Liver (tissue), 8 donors: ENCODE measurements at regions not wholly inside any gene's neighbourhood (a gene's known extent, or its start where the extent isn't known, plus 50 kb on each side); places are given as distances from the start of the nearest gene placed in this dataset.

Source experiments
- DNase-seq: peaks from one replicate; pipeline ENCODE4 v3.0.0-alpha.2; 2017; ENCODE audit warnings: low spot score
- H3K27ac ChIP-seq, 2 donors: one replicate each; pipeline ENCODE4 v1.7.0; 2013; ENCODE audit warnings: inconsistent platforms in 2 of 2, low read length in 2 of 2, control low read depth in 1 of 2, low read depth in 1 of 2, mild to moderate bottlenecking in 1 of 2
- H3K27me3 ChIP-seq, 4 donors: one replicate each; pipeline versions ENCODE4 v1.6.1 to v1.7.0; 2013; ENCODE audit warnings: low read length in 3 of 4, inconsistent platforms in 1 of 4, mild to moderate bottlenecking in 1 of 4, moderate library complexity in 1 of 4; ENCODE audit not compliant: control insufficient read depth in 4 of 4, insufficient read depth in 4 of 4
- H3K36me3 ChIP-seq, 4 donors: one replicate each; pipeline versions ENCODE4 v1.6.1 to v1.7.0; 2013; ENCODE audit warnings: low read length in 3 of 4, mild to moderate bottlenecking in 3 of 4, low read depth in 1 of 4, moderate library complexity in 1 of 4; ENCODE audit not compliant: control insufficient read depth in 4 of 4, insufficient read depth in 3 of 4
- H3K4me1 ChIP-seq, 4 donors: one replicate each; pipeline versions ENCODE4 v1.6.1 to v1.7.0; 2013; ENCODE audit warnings: low read length in 3 of 4, mild to moderate bottlenecking in 3 of 4, moderate library complexity in 1 of 4; ENCODE audit not compliant: control insufficient read depth in 4 of 4, insufficient read depth in 4 of 4
- H3K4me3 ChIP-seq, 3 donors: one replicate each; pipeline versions ENCODE4 v1.6.1 to v1.7.0; 2013; ENCODE audit warnings: low read length in 3 of 3, control low read depth in 1 of 3, low read depth in 1 of 3, mild to moderate bottlenecking in 1 of 3
- H3K9ac ChIP-seq, 2 donors: one replicate each; pipeline ENCODE4 v1.7.0; 2013; ENCODE audit warnings: low read length in 2 of 2, mild to moderate bottlenecking in 2 of 2, moderate library complexity in 2 of 2, control low read depth in 1 of 2, low read depth in 1 of 2
- H3K9me3 ChIP-seq, 4 donors: one replicate each; pipeline versions ENCODE4 v1.6.1 to v1.7.0; 2013; ENCODE audit warnings: low read length in 3 of 4; ENCODE audit not compliant: control insufficient read depth in 4 of 4
- CTCF ChIP-seq: fragments of 150-350 bp; IDR thresholded peaks from 2 replicates; pipeline ENCODE4 v1.5.1; 2017; ENCODE audit warnings: improper control_type of control experiment, low read depth, low read length; ENCODE audit not compliant: missing input control
- EGR1 ChIP-seq, 2 donors: IDR thresholded peaks; 2 replicates each; pipeline ENCODE4 v1.6.1; 2016 to 2018; ENCODE audit warnings: antibody characterized with exemption in 2 of 2, low read depth in 2 of 2
- FOXA1 ChIP-seq: IDR thresholded peaks from 2 replicates; pipeline ENCODE4 v1.6.1; 2016; ENCODE audit warnings: antibody characterized with exemption
- FOXA2 ChIP-seq: IDR thresholded peaks from 2 replicates; pipeline ENCODE4 v1.6.1; 2016; ENCODE audit warnings: antibody characterized with exemption
- GABPA ChIP-seq, 2 donors: IDR thresholded peaks in 1 of 2; conservative IDR thresholded peaks in 1 of 2; 2 replicates each; pipeline ENCODE4 v1.6.1; 2016; ENCODE audit warnings: antibody characterized with exemption in 2 of 2, mild to moderate bottlenecking in 1 of 2, moderate library complexity in 1 of 2
- HNF4A ChIP-seq, 2 donors: conservative IDR thresholded peaks; 2 replicates each; pipeline ENCODE4 v1.6.1; 2016; ENCODE audit warnings: antibody characterized with exemption in 2 of 2, mild to moderate bottlenecking in 2 of 2
- HNF4G ChIP-seq: IDR thresholded peaks from 2 replicates; pipeline ENCODE4 v1.6.1; 2016; ENCODE audit warnings: antibody characterized with exemption
- MAX ChIP-seq: IDR thresholded peaks from 2 replicates; pipeline ENCODE4 v1.6.1; 2016; ENCODE audit warnings: antibody characterized with exemption
- NR2F2 ChIP-seq: IDR thresholded peaks from 2 replicates; pipeline ENCODE4 v1.6.1; 2016; ENCODE audit warnings: antibody characterized with exemption
- RAD21 ChIP-seq, 2 donors: IDR thresholded peaks; 2 replicates each; pipeline ENCODE4 v1.6.1; 2016; ENCODE audit warnings: antibody characterized with exemption in 2 of 2, mild to moderate bottlenecking in 2 of 2
- REST ChIP-seq: IDR thresholded peaks from 2 replicates; pipeline ENCODE4 v1.6.1; 2016; ENCODE audit warnings: antibody characterized with exemption, mild to moderate bottlenecking
- RXRA ChIP-seq, 2 donors: IDR thresholded peaks; 2 replicates each; pipeline ENCODE4 v1.6.1; 2017 to 2018; ENCODE audit warnings: antibody characterized with exemption in 2 of 2, mild to moderate bottlenecking in 1 of 2
- SP1 ChIP-seq: IDR thresholded peaks from 2 replicates; pipeline ENCODE4 v1.6.1; 2018; ENCODE audit warnings: antibody characterized with exemption, mild to moderate bottlenecking
- TAF1 ChIP-seq: conservative IDR thresholded peaks from 2 replicates; pipeline ENCODE4 v1.6.1; 2016; ENCODE audit warnings: antibody characterized with exemption, mild to moderate bottlenecking
- WGBS: extraction: QIAGEN DNeasy Blood & Tissue Kit; methylation state at CpG from one replicate; pipeline ENCODE4 v1.1.7; 2013; 5-methylcytosine and 5-hydroxymethylcytosine counted together
- donor health status: healthy.
- donor health status: healthy.
- donor health status: healthy.
- donor health status: healthy.
- donor health status: healthy.

GRCh38 chr3:21927261-21927660 is 176.3 kb upstream of the ZNF385D start:
- H3K4me3 ChIP-seq = no peak overlapping the region
- H3K36me3 ChIP-seq = no peaks in the 10 kb centered on the region
- H3K27me3 ChIP-seq = no peaks in the 10 kb centered on the region
- no peaks in the 10 kb centered on the region for H3K9me3 ChIP-seq
- H3K4me1 ChIP-seq = no peaks in the 10 kb centered on the region
- WGBS = 30% methylated on average over 3 of the region's 3 CpGs
- DNase-seq = no peak
- H3K27ac ChIP-seq = no peak overlapping the region
- no peak overlapping the region for H3K9ac ChIP-seq
- no peak for TF ChIP-seq RXRA (IDR thresholded peaks at IDR 0.05)
- no peak for TF ChIP-seq HNF4G
- TF ChIP-seq HNF4A (conservative IDR thresholded peaks at IDR 0.05) = no peak
- TF ChIP-seq MAX = no peak
- no peak for TF ChIP-seq FOXA1
- no peak for TF ChIP-seq NR2F2
- TF ChIP-seq TAF1 = no peak
- no peak for TF ChIP-seq FOXA2
- no peak for TF ChIP-seq CTCF
- TF ChIP-seq REST = no peak
- TF ChIP-seq SP1 = no peak

- no peak overlapping the region for H3K9ac ChIP-seq
- no peaks in the 10 kb centered on the region for H3K9me3 ChIP-seq
- no peaks in the 10 kb centered on the region for H3K4me1 ChIP-seq
- H3K27ac ChIP-seq = no peak overlapping the region
- no peak overlapping the region for H3K4me3 ChIP-seq
- TF ChIP-seq MAX (no peak), REST (no peak), RXRA (IDR thresholded peaks at IDR 0.05) (no peak), EGR1 (IDR thresholded peaks at IDR 0.05; ENCODE audit: low read depth in 2 of 2) (no peak), HNF4A (conservative IDR thresholded peaks at IDR 0.05) (no peak), GABPA (IDR thresholded peaks at IDR 0.05 in 1 of 2, conservative IDR thresholded peaks at IDR 0.05 in 1 of 2) (no peak), RAD21 (IDR thresholded peaks at IDR 0.05) (no peak), NR2F2 (no peak)
- no peaks in the 10 kb centered on the region for H3K27me3 ChIP-seq
- H3K36me3 ChIP-seq = no peaks in the 10 kb centered on the region
- no peak for DNase-seq
These were observed 183.6 kb upstream of the ZNF385D start for GRCh38 chr3:21934591-21934990.
